Esophagus squamous epithelium (tissue), 4 donors: ENCODE measurements at regions not wholly inside any gene's neighbourhood (a gene's known extent, or its start where the extent isn't known, plus 50 kb on each side); places are given as distances from the start of the nearest gene placed in this dataset.

Source experiments
- POLR2A ChIP-seq, 4 donors: fragments of 450-650 bp; IDR thresholded peaks; one replicate each; pipeline ENCODE4 v1.6.1; 2017; ENCODE audit warnings: antibody characterized with exemption in 4 of 4, mild to moderate bottlenecking in 4 of 4, moderate library complexity in 3 of 4
- TF ChIP-seq, protein P1 (sequence below), 6 experiments: fragments of 450-650 bp in 4 of 6; fragments of 200-600 bp in 2 of 6; sonication (generic) in 2 of 6; IDR thresholded peaks; one replicate each; pipeline ENCODE4 v1.5.1; 2016 to 2019; ENCODE audit warnings: antibody characterized with exemption in 6 of 6, mild to moderate bottlenecking in 4 of 6, moderate library complexity in 4 of 6

- TF ChIP-seq, protein P1, sequence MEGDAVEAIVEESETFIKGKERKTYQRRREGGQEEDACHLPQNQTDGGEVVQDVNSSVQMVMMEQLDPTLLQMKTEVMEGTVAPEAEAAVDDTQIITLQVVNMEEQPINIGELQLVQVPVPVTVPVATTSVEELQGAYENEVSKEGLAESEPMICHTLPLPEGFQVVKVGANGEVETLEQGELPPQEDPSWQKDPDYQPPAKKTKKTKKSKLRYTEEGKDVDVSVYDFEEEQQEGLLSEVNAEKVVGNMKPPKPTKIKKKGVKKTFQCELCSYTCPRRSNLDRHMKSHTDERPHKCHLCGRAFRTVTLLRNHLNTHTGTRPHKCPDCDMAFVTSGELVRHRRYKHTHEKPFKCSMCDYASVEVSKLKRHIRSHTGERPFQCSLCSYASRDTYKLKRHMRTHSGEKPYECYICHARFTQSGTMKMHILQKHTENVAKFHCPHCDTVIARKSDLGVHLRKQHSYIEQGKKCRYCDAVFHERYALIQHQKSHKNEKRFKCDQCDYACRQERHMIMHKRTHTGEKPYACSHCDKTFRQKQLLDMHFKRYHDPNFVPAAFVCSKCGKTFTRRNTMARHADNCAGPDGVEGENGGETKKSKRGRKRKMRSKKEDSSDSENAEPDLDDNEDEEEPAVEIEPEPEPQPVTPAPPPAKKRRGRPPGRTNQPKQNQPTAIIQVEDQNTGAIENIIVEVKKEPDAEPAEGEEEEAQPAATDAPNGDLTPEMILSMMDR (IDR thresholded peaks at IDR 0.05), result no peak
- no peak for TF ChIP-seq POLR2A (IDR thresholded peaks at IDR 0.05)
Measured at GRCh38 chr7:152522571-152523067, 86.8 kb upstream of the KMT2C start.
